ENCODE measurements at regions not wholly inside any gene's neighbourhood (a gene's known extent, or its start where the extent isn't known, plus 50 kb on each side); places are given as distances from the start of the nearest gene placed in this dataset.
"Not testable (repeated sequence)": the region's sequence is repeated elsewhere in the genome, so short reads cannot be mapped to it uniquely, and the experiment has no call there.

DNA sequence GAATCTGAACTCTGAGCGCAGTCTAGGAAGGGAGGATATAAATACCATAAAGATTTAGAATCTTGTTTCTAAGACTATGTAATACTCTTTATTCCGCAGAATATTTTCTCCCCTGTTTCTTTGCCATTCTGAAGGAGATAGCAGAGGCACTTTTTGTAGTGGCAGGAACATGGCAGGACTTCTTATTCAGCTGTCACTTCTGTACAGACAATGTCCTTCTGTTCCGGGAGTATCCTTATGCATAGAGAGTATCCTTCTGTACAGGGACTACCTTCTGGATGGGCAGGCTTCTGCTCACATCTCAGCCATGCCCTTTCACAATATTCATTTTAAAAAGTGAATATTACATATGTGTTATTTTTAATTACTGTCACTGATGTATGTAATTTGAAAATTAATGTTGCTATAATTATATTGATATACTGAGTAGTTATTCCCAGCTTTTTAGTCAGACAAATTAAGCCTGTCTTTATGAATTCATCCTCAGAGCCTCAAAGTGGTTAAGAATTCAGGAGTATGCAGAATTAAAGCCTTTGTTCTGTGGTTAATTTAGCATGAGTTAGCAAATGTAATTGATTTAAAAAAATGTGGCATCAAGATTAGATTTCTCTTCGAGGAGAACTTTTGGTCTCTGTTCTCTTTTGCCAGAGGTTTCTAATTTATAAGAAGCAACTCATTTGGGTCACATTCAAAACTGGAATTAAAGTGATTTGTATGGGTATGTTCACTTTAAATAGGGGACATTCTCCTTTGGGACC is 174.4 kb downstream of the FHIP1A start:
- Mint-ChIP-seq H3K9me3 (no peaks in the 10 kb centered on the region), H3K27me3 (peaks cover 4 to 6% of the 10 kb centered on the region in 2 donors), H3K36me3 (no peaks in the 10 kb centered on the region), H3K4me1 (no peaks in the 10 kb centered on the region), H3K27ac (no peak overlapping the region), H3K4me3 (no peak overlapping the region)
- no peak for DNase-seq
- no peak for ATAC-seq (replicated peaks)

DNA sequence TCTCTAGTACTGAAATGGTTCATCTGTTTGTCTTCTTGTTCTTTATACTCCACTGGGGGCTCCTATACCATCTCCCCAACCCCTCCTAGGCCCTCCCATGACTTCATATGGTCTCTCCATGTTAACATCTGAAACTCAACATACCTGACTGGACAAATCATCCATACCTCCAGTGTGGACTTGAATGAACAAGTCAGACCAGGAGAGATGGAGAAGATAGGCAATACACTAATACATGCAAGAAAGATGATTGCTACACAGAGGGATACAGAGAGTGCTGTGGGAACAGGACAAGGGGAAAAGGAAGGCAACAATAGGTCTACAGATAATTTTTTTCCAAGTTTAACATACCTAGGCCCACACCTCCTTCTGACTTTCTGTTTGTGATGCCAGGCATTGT is 175.1 kb downstream of the FHIP1A start:
- no peaks in the 10 kb centered on the region for H3K4me1 Mint-ChIP-seq
- no peak for DNase-seq
- no peak overlapping the region for H3K27ac Mint-ChIP-seq
- peaks cover 9 to 10% of the 10 kb centered on the region in 2 donors for H3K27me3 Mint-ChIP-seq
- ATAC-seq (replicated peaks), result no peak
- no peaks in the 10 kb centered on the region for H3K36me3 Mint-ChIP-seq
- no peak overlapping the region for H3K4me3 Mint-ChIP-seq
- H3K9me3 Mint-ChIP-seq, result no peaks in the 10 kb centered on the region

DNA sequence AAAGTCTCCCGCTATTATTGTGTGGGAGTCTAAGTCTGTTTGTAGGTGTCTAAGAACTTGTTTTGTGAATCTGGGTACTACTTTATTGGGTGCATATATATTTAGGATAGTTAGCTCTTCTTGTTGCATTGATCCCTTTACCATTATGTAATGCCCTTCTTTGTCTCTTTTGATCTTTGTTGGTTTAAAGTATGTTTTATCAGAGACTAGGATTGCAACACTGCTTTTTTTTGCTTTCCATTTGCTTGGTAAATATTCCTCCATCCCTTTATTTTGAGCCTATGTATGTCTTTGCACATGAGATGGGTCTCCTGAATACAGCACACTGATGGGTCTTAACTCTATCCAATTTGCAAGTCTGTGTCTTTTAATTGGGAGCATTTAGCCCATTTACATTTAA is 165.2 kb downstream of the GATB start:
- DNase-seq; H3K9me3 Mint-ChIP-seq; H3K4me1 Mint-ChIP-seq; H3K4me3 Mint-ChIP-seq; ATAC-seq (replicated peaks); H3K36me3 Mint-ChIP-seq; H3K27ac Mint-ChIP-seq: not testable (repeated sequence)
- peaks cover 0 to 10% of the 10 kb centered on the region in 2 donors for H3K27me3 Mint-ChIP-seq

DNA sequence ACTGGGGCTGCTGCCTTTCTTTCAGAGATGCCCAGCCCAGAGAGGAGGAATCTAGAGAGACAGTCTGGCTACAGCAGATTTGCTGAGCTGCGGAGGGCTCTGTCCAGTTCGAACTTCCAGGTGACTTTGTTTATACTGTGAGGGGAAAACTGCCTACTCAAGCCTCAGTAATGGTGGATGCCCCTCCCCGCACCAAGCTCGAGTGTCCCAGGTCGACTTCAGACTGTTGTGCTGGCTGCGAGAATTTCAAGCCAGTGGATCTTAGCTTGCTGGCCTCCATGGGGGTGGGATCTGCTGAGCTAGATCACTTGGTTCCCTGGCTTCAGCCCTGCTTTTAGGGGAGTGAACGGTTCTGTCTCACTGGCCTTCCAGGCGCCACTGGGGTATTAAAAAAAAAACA is 163.1 kb downstream of the GATB start:
- H3K27ac Mint-ChIP-seq; H3K9me3 Mint-ChIP-seq; DNase-seq; H3K4me1 Mint-ChIP-seq; ATAC-seq (replicated peaks); H3K4me3 Mint-ChIP-seq; H3K36me3 Mint-ChIP-seq: not testable (repeated sequence)
- peaks cover 0 to 11% of the 10 kb centered on the region in 2 donors for H3K27me3 Mint-ChIP-seq

DNA sequence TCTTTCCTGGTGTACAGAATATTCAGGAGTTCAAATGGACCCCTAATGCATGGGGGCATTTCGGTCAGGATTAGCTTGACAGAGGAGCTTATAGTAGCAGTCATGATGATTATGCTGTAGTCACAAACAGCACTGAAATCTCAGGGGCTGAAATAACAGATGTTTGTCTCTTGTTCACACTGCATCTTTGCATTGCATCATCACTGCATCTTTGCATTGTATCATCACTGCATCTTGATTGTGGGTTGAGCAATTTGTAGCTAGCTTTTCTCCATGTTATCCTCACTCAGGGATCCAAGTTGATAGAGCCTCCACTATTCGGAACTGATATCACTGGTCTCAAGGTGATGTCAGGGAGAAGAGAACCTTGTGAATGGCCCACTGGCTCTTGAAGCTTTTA is 160.9 kb downstream of the GATB start:
- no peak overlapping the region for H3K27ac Mint-ChIP-seq
- ATAC-seq (replicated peaks) (no peak), DNase-seq (no peak)
- no peaks in the 10 kb centered on the region for H3K36me3 Mint-ChIP-seq
- no peak overlapping the region for H3K4me3 Mint-ChIP-seq
- H3K9me3 Mint-ChIP-seq, result no peaks in the 10 kb centered on the region
- peaks cover 4 to 9% of the 10 kb centered on the region in 2 donors for H3K27me3 Mint-ChIP-seq
- H3K4me1 Mint-ChIP-seq, result peaks cover 0 to under 1% of the 10 kb centered on the region in 2 donors

DNA sequence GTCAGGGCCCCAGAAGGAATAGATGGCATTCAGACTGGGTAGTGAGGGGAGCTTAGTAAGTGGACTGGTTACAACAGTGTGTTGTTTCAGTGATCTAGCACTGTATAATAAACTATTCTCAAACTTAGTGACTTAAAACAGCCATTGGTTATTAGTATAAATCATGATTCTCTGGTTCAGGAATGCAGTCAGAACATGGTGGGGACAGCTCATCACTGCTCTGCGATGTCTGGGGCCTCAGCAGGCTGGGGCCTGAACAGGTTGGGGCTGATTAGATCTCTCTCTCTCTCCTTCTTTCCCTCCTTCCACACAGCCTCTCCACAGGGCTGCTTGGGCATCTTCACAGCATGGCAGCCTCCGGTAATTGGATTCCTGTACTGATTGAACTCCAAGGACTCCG is 160.4 kb downstream of the GATB start:
- no peak overlapping the region for H3K4me3 Mint-ChIP-seq
- peaks cover 4 to 9% of the 10 kb centered on the region in 2 donors for H3K27me3 Mint-ChIP-seq
- H3K27ac Mint-ChIP-seq, result no peak overlapping the region
- DNase-seq (no peak), ATAC-seq (replicated peaks) (no peak)
- H3K36me3 Mint-ChIP-seq, result no peaks in the 10 kb centered on the region
- H3K4me1 Mint-ChIP-seq, result peaks cover 0 to 1% of the 10 kb centered on the region in 2 donors
- H3K9me3 Mint-ChIP-seq, result no peaks in the 10 kb centered on the region

DNA sequence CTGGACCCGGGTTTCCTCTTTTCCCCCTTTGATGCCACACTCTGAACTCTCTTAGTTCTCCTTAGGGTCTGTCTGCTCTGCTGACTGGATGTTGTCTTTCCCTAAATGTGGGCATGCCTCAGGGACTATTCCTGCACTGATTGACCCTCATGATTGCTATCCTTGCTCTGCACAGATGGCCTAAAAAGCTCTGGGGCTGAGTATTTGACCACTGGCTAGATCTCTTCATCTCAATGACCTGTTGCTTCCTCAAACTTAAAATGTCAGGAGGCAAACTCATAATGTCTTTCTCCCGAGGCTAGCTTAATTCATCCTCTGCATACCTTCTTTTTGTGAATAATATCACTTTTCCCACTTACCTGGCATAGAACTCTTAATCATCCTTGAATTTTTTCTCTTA is 157.4 kb downstream of the GATB start:
- H3K27me3 Mint-ChIP-seq, result peaks cover 4 to 9% of the 10 kb centered on the region in 2 donors
- no peak overlapping the region for H3K4me3 Mint-ChIP-seq
- no peak for ATAC-seq (replicated peaks)
- DNase-seq, result no peak
- peaks cover 0 to 1% of the 10 kb centered on the region in 2 donors for H3K4me1 Mint-ChIP-seq
- no peaks in the 10 kb centered on the region for H3K36me3 Mint-ChIP-seq
- no peaks in the 10 kb centered on the region for H3K9me3 Mint-ChIP-seq
- H3K27ac Mint-ChIP-seq, result no peak overlapping the region

DNA sequence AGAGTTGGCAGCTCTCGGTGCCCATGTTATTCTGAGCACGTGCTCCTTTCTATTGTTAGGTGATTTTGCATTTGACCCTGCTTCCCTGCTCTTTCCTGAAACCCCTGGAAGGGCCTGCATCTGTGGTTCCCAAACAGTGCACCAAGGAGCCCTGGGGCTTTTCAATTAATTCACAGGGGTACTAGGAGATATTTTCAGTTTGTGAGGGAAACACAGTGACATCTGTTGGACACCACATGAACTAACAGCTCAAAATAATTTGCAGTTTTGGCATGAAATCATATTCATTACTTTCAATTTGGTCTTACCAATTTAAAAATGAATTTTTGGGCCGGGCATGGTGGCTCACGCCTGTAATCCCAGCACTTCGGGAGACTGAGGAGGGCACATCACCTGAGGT is 156.6 kb downstream of the GATB start:
- Mint-ChIP-seq H3K27me3 (peaks cover 4 to 9% of the 10 kb centered on the region in 2 donors), H3K9me3 (no peaks in the 10 kb centered on the region), H3K4me1 (peaks cover 0 to 1% of the 10 kb centered on the region in 2 donors), H3K4me3 (no peak overlapping the region), H3K27ac (no peak overlapping the region), H3K36me3 (no peaks in the 10 kb centered on the region)
- no peak for DNase-seq
- no peak for ATAC-seq (replicated peaks)

DNA sequence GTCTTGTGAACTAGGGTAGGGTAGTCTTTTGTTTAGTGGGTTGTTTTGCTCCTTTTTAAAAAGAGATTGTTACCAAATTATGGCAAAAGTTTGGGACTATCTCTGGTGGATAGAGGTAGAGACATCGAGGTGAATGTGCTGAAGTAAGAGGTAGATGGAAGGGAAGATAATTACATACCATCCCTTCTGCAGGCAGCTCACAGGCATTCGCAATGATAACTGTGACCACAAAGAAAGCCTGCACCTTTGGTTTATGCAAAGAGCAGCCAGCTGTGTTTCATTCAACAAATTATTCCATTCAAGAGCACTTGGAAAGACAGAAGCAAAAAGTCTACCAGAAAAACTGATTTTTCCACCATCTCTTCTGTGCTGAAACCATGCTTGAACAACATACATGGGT is 155.6 kb downstream of the GATB start:
- Mint-ChIP-seq H3K36me3 (no peaks in the 10 kb centered on the region), H3K4me1 (peaks cover 0 to 1% of the 10 kb centered on the region in 2 donors), H3K27ac (no peak overlapping the region), H3K9me3 (no peaks in the 10 kb centered on the region), H3K4me3 (no peak overlapping the region), H3K27me3 (peaks cover 4 to 9% of the 10 kb centered on the region in 2 donors)
- no peak for DNase-seq
- no peak for ATAC-seq (replicated peaks)

DNA sequence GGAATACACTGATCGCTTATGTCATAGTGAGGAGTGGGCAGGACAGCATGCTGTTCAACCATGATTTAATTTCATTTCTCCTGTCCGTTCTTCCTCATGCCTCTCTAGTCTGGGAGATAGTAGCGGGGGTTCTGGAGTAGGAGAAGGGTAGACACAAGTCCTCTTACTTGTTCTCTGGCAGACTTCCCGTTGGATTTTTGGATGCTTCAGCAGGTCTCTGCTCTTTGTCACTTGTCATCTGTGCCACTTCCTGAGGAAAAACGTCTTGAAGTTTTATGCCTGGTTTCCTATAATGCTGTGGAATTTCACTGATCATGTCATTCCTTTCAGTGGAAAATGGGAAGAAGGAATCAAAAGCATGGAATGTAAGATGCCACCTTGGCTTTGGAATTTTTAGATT is 154.7 kb downstream of the GATB start:
- no peak overlapping the region for H3K27ac Mint-ChIP-seq
- no peak for DNase-seq
- peaks cover 8 to 9% of the 10 kb centered on the region in 2 donors for H3K27me3 Mint-ChIP-seq
- ATAC-seq (replicated peaks), result no peak
- no peaks in the 10 kb centered on the region for H3K36me3 Mint-ChIP-seq
- H3K9me3 Mint-ChIP-seq, result no peaks in the 10 kb centered on the region
- no peak overlapping the region for H3K4me3 Mint-ChIP-seq
- peaks cover 0 to 1% of the 10 kb centered on the region in 2 donors for H3K4me1 Mint-ChIP-seq

DNA sequence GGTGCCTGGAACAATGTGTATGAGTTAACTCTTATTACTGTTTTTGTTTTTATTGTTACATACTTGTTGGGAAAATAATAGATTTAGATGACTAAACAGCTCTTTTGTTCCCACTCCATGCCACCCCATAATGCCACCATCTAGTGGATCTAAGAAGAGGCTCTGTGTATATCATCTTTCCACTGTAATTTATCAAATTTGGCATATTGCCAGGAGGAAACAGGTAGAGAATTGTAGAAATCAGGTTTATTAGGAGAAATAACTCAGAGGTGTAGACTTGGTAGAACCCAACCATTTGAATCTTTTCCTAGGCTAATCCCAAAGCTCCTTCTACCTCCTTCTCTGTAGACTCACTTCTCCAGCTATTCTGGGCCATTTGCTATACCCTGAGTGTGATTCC is 150.6 kb downstream of the GATB start:
- H3K36me3 Mint-ChIP-seq, result no peaks in the 10 kb centered on the region
- H3K4me3 Mint-ChIP-seq, result no peak overlapping the region
- H3K9me3 Mint-ChIP-seq, result no peaks in the 10 kb centered on the region
- H3K27me3 Mint-ChIP-seq, result peaks cover 0 to 5% of the 10 kb centered on the region in 2 donors
- ATAC-seq (replicated peaks) (no peak), DNase-seq (no peak)
- H3K27ac Mint-ChIP-seq, result no peak overlapping the region
- no peaks in the 10 kb centered on the region for H3K4me1 Mint-ChIP-seq

DNA sequence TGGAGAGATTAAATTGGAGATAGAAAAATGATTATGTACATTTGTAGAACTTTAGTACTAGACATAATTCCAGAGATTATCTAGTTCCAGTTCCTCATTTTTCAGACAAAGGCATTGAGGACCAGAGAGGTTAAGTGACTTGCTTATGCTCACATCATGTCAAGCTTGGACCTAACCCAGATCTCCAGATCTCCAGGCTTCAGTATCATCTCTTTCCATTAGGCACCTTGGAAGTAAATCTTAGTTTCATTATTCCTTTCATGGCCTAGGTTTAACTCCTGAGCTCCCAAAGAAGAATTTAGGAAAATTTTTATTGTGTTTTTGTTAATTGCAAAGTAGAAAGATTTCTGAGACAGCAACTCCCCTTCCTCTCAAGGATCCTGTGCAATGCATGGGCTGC is 148.8 kb downstream of the GATB start:
- Mint-ChIP-seq H3K4me1 (no peaks in the 10 kb centered on the region), H3K4me3 (no peak overlapping the region), H3K27ac (no peak overlapping the region), H3K36me3 (no peaks in the 10 kb centered on the region), H3K27me3 (peaks cover 0 to 5% of the 10 kb centered on the region in 2 donors), H3K9me3 (no peaks in the 10 kb centered on the region)
- DNase-seq (no peak), ATAC-seq (replicated peaks) (no peak)

DNA sequence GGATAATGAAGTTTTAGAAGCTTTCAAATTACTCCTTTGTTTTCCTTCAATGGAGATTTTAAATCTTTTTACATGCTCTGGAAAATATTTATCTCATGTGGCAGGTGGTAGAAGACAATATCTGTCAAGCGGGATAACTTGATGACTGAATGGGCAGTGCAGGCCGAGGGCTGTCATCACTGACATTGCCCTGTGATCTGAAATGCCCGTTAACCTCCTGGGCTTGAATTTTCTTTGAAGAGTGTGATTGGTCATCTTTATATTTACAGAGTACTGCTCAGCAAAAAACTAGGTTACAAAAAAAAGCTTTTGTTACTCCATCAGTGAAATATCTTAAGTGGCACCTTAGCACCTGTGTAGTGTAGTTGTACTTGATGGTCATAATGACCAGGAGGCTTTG is 147.5 kb downstream of the GATB start:
- Mint-ChIP-seq H3K36me3 (no peaks in the 10 kb centered on the region), H3K27me3 (peaks cover 0 to 8% of the 10 kb centered on the region in 2 donors), H3K27ac (no peak overlapping the region), H3K9me3 (no peaks in the 10 kb centered on the region), H3K4me1 (no peaks in the 10 kb centered on the region), H3K4me3 (no peak overlapping the region)
- ATAC-seq (replicated peaks) (no peak), DNase-seq (no peak)

DNA sequence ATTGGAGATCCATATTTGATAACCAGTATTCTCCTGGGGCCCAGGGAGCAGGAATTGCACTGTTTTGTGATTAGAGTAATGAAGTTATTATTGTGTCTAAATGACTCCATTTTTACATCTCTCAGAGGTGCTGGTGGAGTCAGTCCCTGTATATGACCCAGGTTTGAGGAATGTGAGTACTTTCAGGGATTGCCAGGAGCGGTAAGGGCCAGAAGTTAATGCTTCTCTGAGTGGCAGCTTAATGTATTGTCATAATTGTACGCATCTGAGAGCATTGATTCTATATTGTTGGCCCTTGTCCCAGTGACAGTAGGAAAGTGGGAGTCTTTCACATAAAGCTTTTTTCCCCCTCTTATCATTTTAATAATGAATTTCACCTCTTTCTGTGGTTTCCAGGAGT is 146.2 kb downstream of the GATB start:
- DNase-seq (no peak), ATAC-seq (replicated peaks) (no peak)
- no peaks in the 10 kb centered on the region for H3K4me1 Mint-ChIP-seq
- H3K27ac Mint-ChIP-seq, result no peak overlapping the region
- H3K36me3 Mint-ChIP-seq, result no peaks in the 10 kb centered on the region
- peaks cover 0 to 8% of the 10 kb centered on the region in 2 donors for H3K27me3 Mint-ChIP-seq
- H3K4me3 Mint-ChIP-seq, result no peak overlapping the region
- no peaks in the 10 kb centered on the region for H3K9me3 Mint-ChIP-seq

DNA sequence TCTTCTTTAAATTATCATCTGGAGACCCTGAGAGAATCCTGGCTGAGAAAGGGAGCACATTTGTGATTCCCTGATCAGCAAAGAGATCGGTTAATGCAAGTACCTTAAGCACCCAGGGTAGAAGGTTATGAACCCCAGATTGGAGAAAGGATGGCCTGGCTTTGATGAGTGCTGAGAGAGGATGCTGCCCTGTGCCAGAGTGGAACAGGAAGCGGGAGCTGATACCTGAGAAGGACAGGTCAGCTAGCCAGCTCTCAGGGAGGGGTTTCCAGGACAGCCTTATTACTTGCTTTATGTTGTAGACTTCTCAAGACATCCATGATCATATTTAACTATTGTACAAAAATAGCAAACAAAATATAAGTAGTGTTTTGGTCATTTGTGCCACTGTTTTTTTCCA is 141.9 kb downstream of the GATB start:
- no peaks in the 10 kb centered on the region for H3K36me3 Mint-ChIP-seq
- DNase-seq (no peak), ATAC-seq (replicated peaks) (no peak)
- H3K4me3 Mint-ChIP-seq, result no peak overlapping the region
- H3K27ac Mint-ChIP-seq, result no peak overlapping the region
- peaks cover 3 to 8% of the 10 kb centered on the region in 2 donors for H3K27me3 Mint-ChIP-seq
- no peaks in the 10 kb centered on the region for H3K4me1 Mint-ChIP-seq
- no peaks in the 10 kb centered on the region for H3K9me3 Mint-ChIP-seq

Measured in stimulated activated naive B cell treated with anti-CD40 and anti-IgM and Interleukin-4, amounts not matched to agents 10 μg/mL and 1 μg/mL and 100 μg/mL, for 72 hours (primary cell).